H1 (cell line): ENCODE measurements at regions not wholly inside any gene's neighbourhood (a gene's known extent, or its start where the extent isn't known, plus 50 kb on each side); places are given as distances from the start of the nearest gene placed in this dataset.

Experiments
- EP300 ChIP-seq, 2 experiments: IDR thresholded peaks; 1 replicate in 1 of 2; 2 replicates in 1 of 2; pipeline ENCODE4 v1.6.1; 2011 to 2012; ENCODE audit warnings: low read depth in 2 of 2, low read length in 2 of 2, mild to moderate bottlenecking in 2 of 2, borderline replicate concordance in 1 of 2, inconsistent platforms in 1 of 2, moderate library complexity in 1 of 2
- SP2 ChIP-seq: IDR thresholded peaks from 2 replicates; pipeline ENCODE4 v1.6.1; 2012; ENCODE audit warnings: mild to moderate bottlenecking, low read length, inconsistent platforms
- TBP ChIP-seq: IDR thresholded peaks from 2 replicates; pipeline ENCODE4 v1.6.1; 2011; ENCODE audit warnings: low read depth, low read length, improper control_type of control experiment
- TF ChIP-seq, protein P1 (sequence below), 3 experiments: IDR thresholded peaks; 1 replicate in 2 of 3; 2 replicates in 1 of 3; pipeline versions ENCODE4 v1.5.1 to v1.6.1; 2011; ENCODE audit warnings: low read length in 3 of 3, mild to moderate bottlenecking in 3 of 3, inconsistent platforms in 2 of 3, low read depth in 1 of 3, moderate library complexity in 1 of 3; ENCODE audit not compliant: insufficient read depth in 1 of 3; ENCODE audit errors: control extremely low read depth in 1 of 3

DNA sequence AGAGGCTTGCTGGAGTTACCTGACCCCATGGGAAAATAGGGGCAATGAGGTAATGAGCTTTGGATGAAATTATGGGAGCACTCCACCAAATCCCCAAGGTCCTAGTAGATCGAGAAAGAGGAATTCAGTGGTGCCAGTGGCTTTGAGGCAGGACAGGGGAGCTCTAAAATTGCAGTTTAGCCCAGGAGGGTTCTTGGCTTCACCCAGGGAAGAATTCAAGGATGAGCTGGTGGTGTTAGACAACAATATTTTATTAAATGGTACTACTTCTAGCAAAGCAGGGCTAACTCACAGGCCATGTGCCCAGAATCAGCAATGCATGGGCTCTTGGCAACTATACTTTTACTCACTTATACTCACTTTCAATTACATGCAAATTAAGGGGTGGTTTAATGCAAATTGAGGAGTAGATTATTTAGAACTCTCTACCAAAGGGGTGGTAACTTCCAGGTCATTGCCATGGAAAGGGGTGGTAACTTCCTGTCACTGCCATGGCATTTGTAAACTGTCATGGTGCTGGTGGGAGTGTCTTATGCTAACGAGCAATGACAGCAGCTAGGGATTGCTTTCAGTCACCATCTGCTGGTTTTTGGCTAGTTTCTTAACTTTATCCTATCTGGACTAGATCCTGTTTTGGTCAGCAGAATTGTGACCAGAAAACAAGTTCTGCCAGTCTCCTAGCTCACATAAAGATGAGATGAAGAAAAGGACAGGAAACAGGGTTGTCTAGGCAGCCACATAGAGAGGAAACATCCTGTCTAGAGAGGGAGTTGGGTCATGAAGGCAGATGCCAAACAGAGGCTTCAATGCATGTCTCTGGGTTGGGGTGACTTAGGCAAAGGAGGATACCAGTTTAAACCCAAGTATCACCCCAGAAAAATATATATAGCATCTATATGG is 64.7 kb downstream of the ZNF641 start (continued):
- no peak for TF ChIP-seq SP2
- no peak for TF ChIP-seq TBP
- TF ChIP-seq, protein P1, sequence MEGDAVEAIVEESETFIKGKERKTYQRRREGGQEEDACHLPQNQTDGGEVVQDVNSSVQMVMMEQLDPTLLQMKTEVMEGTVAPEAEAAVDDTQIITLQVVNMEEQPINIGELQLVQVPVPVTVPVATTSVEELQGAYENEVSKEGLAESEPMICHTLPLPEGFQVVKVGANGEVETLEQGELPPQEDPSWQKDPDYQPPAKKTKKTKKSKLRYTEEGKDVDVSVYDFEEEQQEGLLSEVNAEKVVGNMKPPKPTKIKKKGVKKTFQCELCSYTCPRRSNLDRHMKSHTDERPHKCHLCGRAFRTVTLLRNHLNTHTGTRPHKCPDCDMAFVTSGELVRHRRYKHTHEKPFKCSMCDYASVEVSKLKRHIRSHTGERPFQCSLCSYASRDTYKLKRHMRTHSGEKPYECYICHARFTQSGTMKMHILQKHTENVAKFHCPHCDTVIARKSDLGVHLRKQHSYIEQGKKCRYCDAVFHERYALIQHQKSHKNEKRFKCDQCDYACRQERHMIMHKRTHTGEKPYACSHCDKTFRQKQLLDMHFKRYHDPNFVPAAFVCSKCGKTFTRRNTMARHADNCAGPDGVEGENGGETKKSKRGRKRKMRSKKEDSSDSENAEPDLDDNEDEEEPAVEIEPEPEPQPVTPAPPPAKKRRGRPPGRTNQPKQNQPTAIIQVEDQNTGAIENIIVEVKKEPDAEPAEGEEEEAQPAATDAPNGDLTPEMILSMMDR (IDR thresholded peaks at IDR 0.05; ENCODE audit: control extremely low read depth in 1 of 3, insufficient read depth in 1 of 3, low read depth in 1 of 3, low read length in 3 of 3) = no peak
- no peak for TF ChIP-seq EP300 (IDR thresholded peaks at IDR 0.05; ENCODE audit: borderline replicate concordance in 1 of 2, low read depth in 2 of 2, low read length in 2 of 2)
